Left cardiac atrium (tissue), 4 donors: ENCODE measurements at regions not wholly inside any gene's neighbourhood (a gene's known extent, or its start where the extent isn't known, plus 50 kb on each side); places are given as distances from the start of the nearest gene placed in this dataset.

Experiments
- ATAC-seq, 2 donors: fragments of 200-7000 bp; cut with Tn5 transposase; one replicate each; pipeline ENCODE4 v1.9.1; 2020; ENCODE audit warnings: mild to moderate bottlenecking in 2 of 2, moderate library complexity in 2 of 2
- DNase-seq: peaks from one replicate; pipeline ENCODE4 v3.0.0-alpha.2; 2020
- intact Hi-C, 2 donors: fragments of 100-400 bp; cut with DNase I; formaldehyde crosslinking; loops; one replicate each; pipeline versions ENCODE4 v1.14.1 to v1.15.1; 2022 to 2023
- donor health status: DM: no; HTN: yes; CAD: no.
- donor health status: DM: no; HTN: yes; CAD: no; lungs with severe emphysema.
- donor health status: DM: yes; HTN: yes; CAD: no.
- donor health status: Dilated cardiomyopathy.

GRCh38 chr7:69182596-69183467, 415.4 kb upstream of the AUTS2 start:
- DNase-seq (no peak), ATAC-seq (no peak)
- intact Hi-C loops, result no loop called here

GRCh38 chr7:69184339-69184738, 413.9 kb upstream of the AUTS2 start:
- intact Hi-C loops, result no loop called here
- ATAC-seq (no peak), DNase-seq (no peak)

- no peak for DNase-seq
- intact Hi-C loops, result no loop called here
- ATAC-seq, result no peak
Measured at GRCh38 chr7:69185170-69185569, 413.1 kb upstream of the AUTS2 start.

- DNase-seq (no peak), ATAC-seq (no peak)
- intact Hi-C loops, result no loop called here
Measured at GRCh38 chr7:69186974-69187373, 411.3 kb upstream of the AUTS2 start.

GRCh38 chr7:69187824-69188333, 410.4 kb upstream of the AUTS2 start:
- DNase-seq (no peak), ATAC-seq (no peak)
- intact Hi-C loops, result no loop called here

GRCh38 chr7:69189406-69189805, 408.9 kb upstream of the AUTS2 start:
- DNase-seq (no peak), ATAC-seq (no peak)
- intact Hi-C loops, result no loop called here

- intact Hi-C loops, result no loop called here
- DNase-seq (no peak), ATAC-seq (no peak)
Measured at GRCh38 chr7:69190025-69190424, 408.2 kb upstream of the AUTS2 start.

GRCh38 chr7:69190763-69191162, 407.5 kb upstream of the AUTS2 start:
- peak; percentile 84 to 88 for ATAC-seq
- intact Hi-C loops, result no loop called here
- DNase-seq, result no peak

- ATAC-seq (no peak), DNase-seq (no peak)
- intact Hi-C loops, result no loop called here
Measured at GRCh38 chr7:69192134-69192533, 406.1 kb upstream of the AUTS2 start.

GRCh38 chr7:69193061-69193460, 405.2 kb upstream of the AUTS2 start:
- DNase-seq (no peak), ATAC-seq (no peak)
- intact Hi-C loops, result no loop called here

GRCh38 chr7:69196593-69196992, 401.7 kb upstream of the AUTS2 start:
- intact Hi-C loops, result no loop called here
- no peak for DNase-seq
- ATAC-seq, result no peak

GRCh38 chr7:69198250-69198649, 400.0 kb upstream of the AUTS2 start:
- no peak for ATAC-seq

GRCh38 chr7:69199041-69199440, 399.2 kb upstream of the AUTS2 start:
- intact Hi-C loops, result no loop called here
- ATAC-seq, result no peak
- DNase-seq, result no peak

More at GRCh38 chr7:69198250-69198649, 400.0 kb upstream of the AUTS2 start:
- DNase-seq, result no peak
- intact Hi-C loops, result no loop called here

- ATAC-seq, result no peak
- no peak for DNase-seq
- intact Hi-C loops, result no loop called here
Measured at GRCh38 chr7:69199661-69200060, 398.6 kb upstream of the AUTS2 start.

- DNase-seq (no peak), ATAC-seq (no peak)
- intact Hi-C loops, result no loop called here
Measured at GRCh38 chr7:69203871-69204270, 394.4 kb upstream of the AUTS2 start.

GRCh38 chr7:69204943-69205342, 393.3 kb upstream of the AUTS2 start:
- intact Hi-C loops, result no loop called here
- DNase-seq, result no peak
- ATAC-seq, result no peak

GRCh38 chr7:69205581-69205980, 392.7 kb upstream of the AUTS2 start:
- DNase-seq, result no peak
- intact Hi-C loops, result no loop called here
- no peak for ATAC-seq

- DNase-seq (no peak), ATAC-seq (no peak)
- intact Hi-C loops, result no loop called here
Measured at GRCh38 chr7:69208276-69208675, 390.0 kb upstream of the AUTS2 start.

GRCh38 chr7:69208848-69209247, 389.4 kb upstream of the AUTS2 start:
- intact Hi-C loops, result no loop called here
- DNase-seq (no peak), ATAC-seq (no peak)

GRCh38 chr7:69211336-69211735, 386.9 kb upstream of the AUTS2 start:
- DNase-seq (no peak), ATAC-seq (no peak)
- intact Hi-C loops, result no loop called here

- intact Hi-C loops, result no loop called here
- no peak for DNase-seq
- ATAC-seq, result no peak
Measured at GRCh38 chr7:69211739-69212138, 386.5 kb upstream of the AUTS2 start.
